ENCODE measurements at regions not wholly inside any gene's neighbourhood (a gene's known extent, or its start where the extent isn't known, plus 50 kb on each side); places are given as distances from the start of the nearest gene placed in this dataset.

- no peak for TF ChIP-seq EZH2 (IDR thresholded peaks at IDR 0.05; ENCODE audit: borderline replicate concordance)
- no peak for TF ChIP-seq EZH2phosphoT487 (IDR thresholded peaks at IDR 0.05; ENCODE audit: low read depth, severe bottlenecking, unreplicated experiment)
- TF ChIP-seq CTCF (IDR thresholded peaks at IDR 0.05; ENCODE audit: poor library complexity), result no peak
- H3K4me3 ChIP-seq, result no peak overlapping the region
- no peak overlapping the region for H3K27ac ChIP-seq
- H3K36me3 ChIP-seq (replicated peaks; ENCODE audit: insufficient read depth, low read depth), result no peaks in the 10 kb centered on the region
- H3K9me3 ChIP-seq (ENCODE audit: low read depth), result no peaks in the 10 kb centered on the region
- H3K79me2 ChIP-seq, result no peaks in the 10 kb centered on the region
- H3K4me1 ChIP-seq (ENCODE audit: insufficient read depth), result no peaks in the 10 kb centered on the region
- H2AFZ ChIP-seq, result no peak overlapping the region
- H4K20me1 ChIP-seq (ENCODE audit: insufficient read depth, poor library complexity, severe bottlenecking), result no peaks in the 10 kb centered on the region
- H3K4me2 ChIP-seq, result no peak overlapping the region
- H3K27me3 ChIP-seq, result no peaks in the 10 kb centered on the region
- DNase-seq (ENCODE audit: low spot score), result no peak
- no peaks in the 10 kb centered on the region for H3K9me2 ChIP-seq (replicated peaks; ENCODE audit: insufficient read depth)
- 95% methylated on average over 3 of the region's 3 CpGs for WGBS (ENCODE audit: low lambda C conversion rate, missing lambda C conversion rate)
These were observed 1457.5 kb downstream of the KCNT2 start for GRCh38 chr1:195150768-195151167.

DNA sequence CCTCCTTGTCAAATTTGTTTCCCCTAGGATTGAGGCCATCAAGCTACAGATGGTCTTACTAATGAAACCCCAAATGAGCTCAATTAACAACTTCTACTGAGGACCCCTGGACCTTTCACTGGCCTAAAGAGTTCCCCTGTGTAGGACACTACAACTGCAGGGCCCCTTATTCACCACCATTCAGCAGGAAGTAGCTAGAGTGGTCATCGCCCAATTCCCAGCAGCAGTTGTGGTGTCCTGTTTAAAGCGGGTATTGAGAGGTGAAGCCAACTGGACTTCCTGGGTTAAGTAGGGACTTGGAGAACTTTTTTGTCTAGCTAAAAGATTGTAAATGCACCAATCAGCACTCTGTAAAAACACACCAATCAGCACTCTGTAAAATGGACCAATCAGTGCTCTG lies 1466.9 kb downstream of the KCNT2 start:
- WGBS (ENCODE audit: low lambda C conversion rate, missing lambda C conversion rate), result 95% methylated on average over 2 of the region's 2 CpGs
- Histone ChIP-seq H3K9me3 (ENCODE audit: low read depth) (no peaks in the 10 kb centered on the region), H3K36me3 (replicated peaks; ENCODE audit: insufficient read depth, low read depth) (no peaks in the 10 kb centered on the region), H3K4me2 (no peak overlapping the region), H2AFZ (no peak overlapping the region), H4K20me1 (ENCODE audit: insufficient read depth, poor library complexity, severe bottlenecking) (no peaks in the 10 kb centered on the region), H3K9me2 (replicated peaks; ENCODE audit: insufficient read depth) (no peaks in the 10 kb centered on the region), H3K27ac (no peak overlapping the region), H3K79me2 (no peaks in the 10 kb centered on the region), H3K27me3 (no peaks in the 10 kb centered on the region), H3K4me3 (no peak overlapping the region), H3K4me1 (ENCODE audit: insufficient read depth) (no peaks in the 10 kb centered on the region)
- TF ChIP-seq CTCF (IDR thresholded peaks at IDR 0.05; ENCODE audit: poor library complexity) (no peak), EZH2 (IDR thresholded peaks at IDR 0.05; ENCODE audit: borderline replicate concordance) (no peak), EZH2phosphoT487 (IDR thresholded peaks at IDR 0.05; ENCODE audit: low read depth, severe bottlenecking, unreplicated experiment) (no peak)
- no peak for DNase-seq (ENCODE audit: low spot score)

DNA sequence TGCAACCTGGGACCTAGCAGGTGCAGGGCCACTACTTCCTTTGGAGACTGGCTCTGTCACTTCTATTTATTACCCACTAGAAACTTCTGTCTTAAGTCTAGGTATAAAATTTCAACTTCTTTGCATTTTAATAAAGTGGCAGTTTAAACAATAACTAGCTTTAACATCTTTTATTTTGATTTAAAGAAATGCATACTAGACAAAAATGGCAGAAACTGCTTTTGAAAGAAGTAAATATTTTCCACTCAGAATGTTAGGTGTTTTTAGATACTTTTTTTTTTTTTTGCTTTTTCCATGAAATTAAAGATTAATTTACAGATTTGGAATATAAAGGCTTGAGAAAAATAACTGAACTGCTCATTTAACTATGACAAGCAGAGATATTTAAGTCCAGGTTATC lies 1477.6 kb downstream of the KCNT2 start:
- no peaks in the 10 kb centered on the region for H3K27me3 ChIP-seq
- no peaks in the 10 kb centered on the region for H3K79me2 ChIP-seq
- H2AFZ ChIP-seq, result no peak overlapping the region
- no peaks in the 10 kb centered on the region for H3K4me1 ChIP-seq (ENCODE audit: insufficient read depth)
- no peaks in the 10 kb centered on the region for H3K36me3 ChIP-seq (replicated peaks; ENCODE audit: insufficient read depth, low read depth)
- no peak overlapping the region for H3K4me2 ChIP-seq
- no peaks in the 10 kb centered on the region for H3K9me3 ChIP-seq (ENCODE audit: low read depth)
- H3K4me3 ChIP-seq, result no peak overlapping the region
- no peak for TF ChIP-seq EZH2phosphoT487 (IDR thresholded peaks at IDR 0.05; ENCODE audit: low read depth, severe bottlenecking, unreplicated experiment)
- no peak for TF ChIP-seq CTCF (IDR thresholded peaks at IDR 0.05; ENCODE audit: poor library complexity)
- no peak for TF ChIP-seq EZH2 (IDR thresholded peaks at IDR 0.05; ENCODE audit: borderline replicate concordance)
- no peak overlapping the region for H3K27ac ChIP-seq
- no peaks in the 10 kb centered on the region for H4K20me1 ChIP-seq (ENCODE audit: insufficient read depth, poor library complexity, severe bottlenecking)
- no peak for DNase-seq (ENCODE audit: low spot score)
- no peaks in the 10 kb centered on the region for H3K9me2 ChIP-seq (replicated peaks; ENCODE audit: insufficient read depth)

GRCh38 chr1:195122497-195122896 lies 1485.7 kb downstream of the KCNT2 start:
- no peak overlapping the region for H3K4me3 ChIP-seq
- H3K27ac ChIP-seq, result no peak overlapping the region
- DNase-seq (ENCODE audit: low spot score), result no peak
- no peaks in the 10 kb centered on the region for H3K36me3 ChIP-seq (replicated peaks; ENCODE audit: insufficient read depth, low read depth)
- H3K9me2 ChIP-seq (replicated peaks; ENCODE audit: insufficient read depth), result no peaks in the 10 kb centered on the region
- no peak overlapping the region for H2AFZ ChIP-seq
- H3K27me3 ChIP-seq, result no peaks in the 10 kb centered on the region
- 93% methylated on average over 2 of the region's 2 CpGs for WGBS (ENCODE audit: low lambda C conversion rate, missing lambda C conversion rate)
- H3K4me2 ChIP-seq, result no peak overlapping the region
- H3K79me2 ChIP-seq, result no peaks in the 10 kb centered on the region
- TF ChIP-seq EZH2 (IDR thresholded peaks at IDR 0.05; ENCODE audit: borderline replicate concordance) (no peak), CTCF (IDR thresholded peaks at IDR 0.05; ENCODE audit: poor library complexity) (no peak), EZH2phosphoT487 (IDR thresholded peaks at IDR 0.05; ENCODE audit: low read depth, severe bottlenecking, unreplicated experiment) (no peak)
- H3K9me3 ChIP-seq (ENCODE audit: low read depth), result no peaks in the 10 kb centered on the region
- no peaks in the 10 kb centered on the region for H4K20me1 ChIP-seq (ENCODE audit: insufficient read depth, poor library complexity, severe bottlenecking)
- no peaks in the 10 kb centered on the region for H3K4me1 ChIP-seq (ENCODE audit: insufficient read depth)
